NK-92 treated with Interleukin-12 subunit alpha and Interleukin-12 subunit beta, amount 100 ng/mL, for 24 hours (cell line): ENCODE measurements at regions not wholly inside any gene's neighbourhood (a gene's known extent, or its start where the extent isn't known, plus 50 kb on each side); places are given as distances from the start of the nearest gene placed in this dataset.

Source experiments
- DNase-seq: peaks from one replicate; lab custom pipeline; 2025; lab: John Stamatoyannopoulos, UW

DNA sequence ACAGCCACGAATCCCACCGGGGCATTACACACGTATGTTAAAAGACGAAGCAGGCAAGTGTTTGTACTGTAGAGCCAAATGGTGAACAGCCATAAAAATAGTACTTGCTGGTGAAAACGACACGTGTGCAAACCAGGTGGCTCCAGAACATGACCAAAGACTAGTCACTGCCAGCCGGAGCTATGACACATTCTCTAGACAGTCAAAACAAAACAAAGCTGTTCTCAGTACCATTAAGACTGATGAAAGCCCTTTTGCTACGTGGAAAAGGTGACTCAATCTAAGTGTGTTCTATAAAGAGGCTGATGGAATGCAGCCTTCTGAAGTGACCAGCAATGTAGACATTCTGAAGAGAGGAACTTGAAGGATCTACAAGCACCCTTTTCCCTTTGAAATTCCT, 367.7 kb upstream of the NETO1 start:
- no peak for DNase-seq

DNA sequence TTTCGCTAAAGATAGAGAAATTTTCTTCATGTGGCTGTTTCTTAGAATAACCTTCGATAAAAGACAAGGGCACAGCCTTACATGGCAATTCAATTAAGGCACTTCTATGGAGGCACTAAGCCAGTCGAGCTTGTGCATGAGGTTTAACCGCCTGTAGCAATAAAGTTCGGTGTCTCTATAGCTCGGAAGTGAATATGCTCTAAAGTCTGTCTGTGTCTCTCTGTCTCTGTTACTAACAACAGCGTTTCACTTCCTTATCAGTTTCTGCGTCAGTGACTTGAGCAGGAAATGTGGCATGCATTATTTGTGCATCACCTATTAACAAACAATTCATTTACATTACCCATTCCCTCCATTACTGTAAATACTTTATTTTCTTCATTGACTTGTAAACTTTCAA, 365.1 kb upstream of the NETO1 start:
- no peak for DNase-seq

GRCh38 chr18:73220663-73221062, 352.9 kb upstream of the NETO1 start:
- no peak for DNase-seq

DNA sequence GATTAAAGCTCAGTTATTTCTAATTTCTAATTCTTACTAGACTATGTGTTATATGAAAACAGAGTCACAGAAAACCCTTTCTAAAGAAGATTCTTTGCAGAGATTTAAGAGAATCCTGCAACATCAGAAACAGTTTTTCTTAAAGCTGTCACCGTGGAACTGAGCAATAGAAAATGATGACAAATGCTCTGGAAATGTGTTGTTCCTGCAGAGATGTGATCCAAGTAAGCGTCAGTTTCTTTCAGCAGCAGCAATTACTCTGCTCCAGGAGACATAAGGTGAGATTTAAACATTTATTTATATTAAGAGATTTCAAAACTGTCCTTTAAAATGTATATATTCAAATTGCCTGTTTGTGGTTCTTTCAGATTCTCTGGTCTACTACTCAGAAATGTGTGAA, 350.5 kb upstream of the NETO1 start:
- no peak for DNase-seq

- DNase-seq, result no peak
Measured at GRCh38 chr18:73214970-73215369, 347.2 kb upstream of the NETO1 start.

GRCh38 chr18:73212442-73212841, 344.7 kb upstream of the NETO1 start:
- no peak for DNase-seq

DNA sequence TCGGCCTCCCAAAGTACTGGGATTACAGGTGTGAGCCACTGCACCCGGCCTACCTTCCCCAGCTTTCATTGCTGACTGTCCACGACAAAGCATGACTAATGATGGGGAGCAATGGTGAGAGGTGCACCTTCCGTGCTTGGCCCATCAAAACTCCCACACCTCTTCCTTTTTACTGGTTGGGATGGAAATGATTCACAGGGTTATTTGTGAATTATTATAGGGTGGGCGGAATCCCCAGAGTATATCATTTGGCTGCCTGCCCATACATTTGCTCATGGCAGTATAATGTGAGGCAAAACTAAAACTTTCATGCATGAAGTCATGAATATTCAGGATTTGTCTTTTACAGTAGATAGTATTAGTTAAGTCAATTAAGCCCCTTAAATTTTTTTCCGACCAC, 334.2 kb upstream of the NETO1 start:
- no peak for DNase-seq

- DNase-seq, result no peak
Measured at GRCh38 chr18:73199151-73199550, 331.4 kb upstream of the NETO1 start.

DNA sequence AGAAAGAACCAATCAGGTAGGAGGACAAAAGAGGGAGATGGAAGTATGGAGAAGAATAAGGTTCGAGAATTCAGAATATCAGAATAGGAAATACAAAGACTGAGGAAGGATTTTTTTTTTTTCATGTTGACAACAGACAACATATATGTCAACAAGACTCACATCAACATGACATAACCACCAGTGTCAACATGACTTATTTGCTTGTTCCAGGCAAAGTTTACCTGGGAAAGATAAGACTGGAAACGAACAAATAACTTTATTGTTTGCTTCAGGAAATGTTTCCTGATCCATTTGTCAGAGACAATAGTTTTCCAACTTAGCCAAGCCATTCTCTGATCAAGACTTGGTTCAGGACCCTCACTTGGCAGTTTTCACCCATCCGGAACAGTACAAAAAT, 321.9 kb upstream of the NETO1 start:
- DNase-seq, result no peak

GRCh38 chr18:73168236-73168635, 300.4 kb upstream of the NETO1 start:
- DNase-seq, result no peak

DNA sequence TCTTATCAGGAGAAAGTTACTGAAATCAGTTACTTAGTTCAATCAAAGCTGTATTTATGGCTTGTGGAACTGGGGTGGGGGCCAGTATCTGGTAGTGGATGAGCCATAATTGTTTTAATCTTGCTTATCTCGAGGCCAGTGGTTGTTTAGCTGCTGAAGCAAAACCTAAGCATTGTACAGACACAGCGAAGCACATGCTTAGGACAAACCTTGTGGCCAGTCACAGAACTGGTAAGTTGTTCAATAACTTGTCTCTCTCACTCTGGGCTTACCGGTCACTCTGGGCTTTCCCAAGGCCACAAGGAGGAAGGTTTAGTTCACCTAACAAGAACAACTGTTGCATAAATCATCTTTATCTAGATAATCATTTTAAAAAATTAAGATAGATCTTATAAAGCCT, 296.6 kb upstream of the NETO1 start:
- no peak for DNase-seq

DNA sequence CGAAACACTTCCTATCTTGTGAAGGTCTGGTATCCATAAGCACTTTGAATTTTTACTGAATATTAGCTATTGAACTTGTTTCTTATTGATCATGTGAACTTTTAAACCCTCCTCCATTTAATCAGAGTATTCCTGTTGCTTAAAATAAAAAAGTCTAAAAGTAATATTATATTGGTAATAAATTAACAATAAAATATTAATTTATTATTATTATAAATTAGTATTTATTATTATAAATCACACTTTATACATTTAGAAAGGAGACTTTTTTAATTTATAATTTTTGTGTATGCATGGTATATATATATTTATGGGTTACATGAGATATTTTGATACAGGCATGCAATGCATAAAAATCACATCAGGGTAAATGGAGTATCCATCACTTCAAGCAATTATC, 295.4 kb upstream of the NETO1 start:
- no peak for DNase-seq

GRCh38 chr18:73156117-73156516, 288.3 kb upstream of the NETO1 start:
- no peak for DNase-seq

DNA sequence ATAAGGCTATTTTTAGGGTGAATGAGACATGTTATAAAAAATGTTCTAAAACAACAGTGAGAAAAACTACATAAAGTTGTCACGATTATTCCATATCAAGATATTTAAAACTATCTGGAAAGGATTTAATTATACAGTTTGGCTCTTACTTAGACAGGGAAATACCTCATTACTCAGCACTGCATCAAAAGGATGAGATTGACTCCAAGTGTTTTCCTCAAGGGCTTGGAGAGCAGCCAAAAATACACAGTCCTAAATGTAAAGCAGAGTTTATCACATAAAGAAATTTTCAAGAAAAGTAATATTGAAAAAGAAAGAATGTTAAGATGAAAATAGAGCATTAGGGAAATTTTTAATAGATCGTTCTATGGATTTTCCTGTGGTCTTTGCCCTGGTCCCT, 285.5 kb upstream of the NETO1 start:
- no peak for DNase-seq

DNA sequence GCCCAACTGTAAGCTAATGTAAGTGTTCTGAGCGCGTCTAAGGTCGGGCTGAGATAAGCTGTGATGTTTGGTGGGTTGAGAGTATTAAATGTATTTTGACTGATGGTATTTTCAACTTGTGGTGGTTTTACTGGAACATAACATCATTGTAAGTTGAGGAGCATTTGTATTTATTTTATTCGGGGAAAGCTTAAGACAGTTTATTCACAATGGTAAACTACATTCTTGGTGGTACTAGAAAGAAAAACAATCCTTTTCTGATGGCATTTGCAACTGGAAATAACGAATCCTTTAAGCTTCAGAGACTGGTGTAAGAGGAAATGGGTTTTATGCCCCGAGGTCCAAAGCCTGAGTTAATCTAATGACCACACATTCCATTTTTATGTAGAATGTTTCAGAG, 283.3 kb upstream of the NETO1 start:
- no peak for DNase-seq

- no peak for DNase-seq
Measured at GRCh38 chr18:73150199-73150598, 282.4 kb upstream of the NETO1 start.

DNA sequence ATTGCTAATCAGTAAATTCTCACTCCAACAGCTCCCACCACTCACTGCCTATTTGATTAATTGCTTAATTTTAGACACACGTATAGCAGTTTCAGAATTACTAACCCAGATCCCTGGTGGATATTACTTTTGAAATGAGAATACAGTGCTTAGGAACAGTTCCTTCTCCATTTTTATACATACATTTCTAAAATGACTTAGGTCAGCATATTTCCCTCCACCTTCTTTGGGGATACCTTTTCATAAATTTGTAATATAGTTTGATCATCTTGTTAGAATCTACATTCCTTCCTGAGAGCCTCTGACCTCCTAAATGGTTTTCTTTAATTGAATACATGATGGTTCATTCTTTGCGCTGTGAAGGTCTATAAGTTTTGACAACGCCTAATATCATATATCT, 279.8 kb upstream of the NETO1 start:
- DNase-seq, result no peak

DNA sequence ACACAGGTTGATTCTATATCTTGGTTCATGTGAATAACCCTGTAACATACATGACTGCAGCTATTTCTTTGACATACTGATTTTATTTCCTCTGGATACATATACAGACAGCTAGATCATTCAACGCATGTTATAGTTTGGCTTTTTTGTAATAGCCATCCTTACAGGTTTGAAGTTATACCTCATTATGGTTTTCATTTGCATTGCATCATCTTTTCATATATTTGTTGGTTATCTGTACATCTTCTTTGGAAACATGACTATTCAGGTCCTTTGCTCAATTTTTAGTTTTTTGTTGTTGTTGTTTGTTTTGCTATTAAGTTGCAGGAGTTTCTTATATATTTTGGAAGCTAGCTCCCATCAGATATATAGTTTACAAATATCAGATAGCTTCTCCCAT, 276.2 kb upstream of the NETO1 start:
- DNase-seq, result no peak

GRCh38 chr18:73136134-73136533, 268.3 kb upstream of the NETO1 start:
- DNase-seq, result no peak

- DNase-seq, result no peak
Measured at GRCh38 chr18:73124175-73124574, 256.4 kb upstream of the NETO1 start.

GRCh38 chr18:73121207-73121606, 253.4 kb upstream of the NETO1 start:
- no peak for DNase-seq

DNA sequence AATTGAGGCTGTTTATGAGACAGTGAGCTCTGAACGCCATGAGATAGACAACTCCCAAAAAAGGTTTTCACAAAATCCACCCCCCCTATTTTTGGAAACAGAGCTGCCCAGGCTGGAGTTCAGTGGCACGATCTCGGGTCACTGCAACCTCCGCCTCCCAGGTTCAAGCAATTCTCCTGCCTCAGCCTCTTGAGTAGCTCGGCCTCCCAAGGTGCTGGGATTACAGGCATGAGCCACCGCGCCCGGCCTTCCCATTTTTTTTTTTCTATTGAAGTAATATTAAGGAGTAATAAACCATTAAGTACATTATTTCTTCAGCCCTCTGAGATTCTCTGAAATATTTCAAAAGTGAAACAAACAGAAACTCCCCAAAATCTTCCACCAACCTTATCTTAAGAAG, 252.8 kb upstream of the NETO1 start:
- DNase-seq, result no peak

DNA sequence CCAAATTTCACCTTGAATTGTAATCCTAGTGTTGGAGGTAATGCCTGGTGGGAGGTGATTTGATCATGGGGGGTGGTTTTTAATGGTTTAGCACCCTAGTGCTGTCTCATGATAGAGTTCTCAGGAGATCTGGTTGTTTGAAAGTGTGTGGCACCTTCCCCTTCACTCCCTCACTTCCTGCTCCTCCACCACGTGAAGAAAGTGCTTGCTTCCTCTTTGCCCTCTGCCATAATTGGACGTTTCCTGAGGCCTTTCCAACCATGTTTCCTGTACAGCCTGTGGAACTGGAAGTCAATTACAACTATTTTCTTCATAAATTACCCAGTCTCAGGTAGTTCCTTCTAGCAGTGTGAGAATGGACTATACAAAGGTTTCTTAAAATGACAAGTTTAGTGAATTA, 251.8 kb upstream of the NETO1 start:
- no peak for DNase-seq

GRCh38 chr18:73118121-73118816, 250.5 kb upstream of the NETO1 start:
- DNase-seq, result no peak

GRCh38 chr18:73110307-73110706, 242.5 kb upstream of the NETO1 start:
- DNase-seq, result no peak
